Fibroblast of villous mesenchyme (primary cell): ENCODE measurements at regions not wholly inside any gene's neighbourhood (a gene's known extent, or its start where the extent isn't known, plus 50 kb on each side); places are given as distances from the start of the nearest gene placed in this dataset.

Experiments
- DNase-seq: peaks from one replicate; pipeline ENCODE4 v3.0.0-alpha.2; 2010; ENCODE audit warnings: low read depth
- H3K4me3 ChIP-seq: 2 replicates; pipeline ENCODE4 v1.5.1; 2011; ENCODE audit warnings: low read depth, mild to moderate bottlenecking, low read length
- TF ChIP-seq, protein P1 (sequence below): IDR thresholded peaks from 2 replicates; pipeline ENCODE4 v1.5.1; 2012; ENCODE audit warnings: low read depth, mild to moderate bottlenecking, low read length; ENCODE audit not compliant: insufficient read depth

DNA sequence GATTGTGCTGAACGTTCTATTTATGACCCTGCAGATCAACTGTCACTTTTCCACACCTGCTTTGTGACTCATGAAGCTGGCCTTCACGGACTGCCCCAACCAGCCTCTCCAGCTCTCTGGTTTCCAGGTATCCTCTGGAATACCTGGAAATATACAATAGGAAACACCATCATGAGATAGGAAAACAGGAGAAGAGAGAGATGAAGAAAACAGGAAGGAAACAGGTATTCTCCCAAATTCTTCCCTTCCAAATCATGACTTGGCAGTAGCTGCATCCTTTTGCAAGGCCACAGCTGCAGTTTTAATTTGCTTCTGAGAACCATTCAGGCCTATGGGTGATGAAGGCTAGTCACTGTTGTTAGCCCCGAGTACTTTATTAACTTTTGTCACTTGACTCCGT, 909.1 kb downstream of the EPHA3 start:
- DNase-seq: no peak
- H3K4me3 ChIP-seq: no peak overlapping the region
- TF ChIP-seq, protein P1, sequence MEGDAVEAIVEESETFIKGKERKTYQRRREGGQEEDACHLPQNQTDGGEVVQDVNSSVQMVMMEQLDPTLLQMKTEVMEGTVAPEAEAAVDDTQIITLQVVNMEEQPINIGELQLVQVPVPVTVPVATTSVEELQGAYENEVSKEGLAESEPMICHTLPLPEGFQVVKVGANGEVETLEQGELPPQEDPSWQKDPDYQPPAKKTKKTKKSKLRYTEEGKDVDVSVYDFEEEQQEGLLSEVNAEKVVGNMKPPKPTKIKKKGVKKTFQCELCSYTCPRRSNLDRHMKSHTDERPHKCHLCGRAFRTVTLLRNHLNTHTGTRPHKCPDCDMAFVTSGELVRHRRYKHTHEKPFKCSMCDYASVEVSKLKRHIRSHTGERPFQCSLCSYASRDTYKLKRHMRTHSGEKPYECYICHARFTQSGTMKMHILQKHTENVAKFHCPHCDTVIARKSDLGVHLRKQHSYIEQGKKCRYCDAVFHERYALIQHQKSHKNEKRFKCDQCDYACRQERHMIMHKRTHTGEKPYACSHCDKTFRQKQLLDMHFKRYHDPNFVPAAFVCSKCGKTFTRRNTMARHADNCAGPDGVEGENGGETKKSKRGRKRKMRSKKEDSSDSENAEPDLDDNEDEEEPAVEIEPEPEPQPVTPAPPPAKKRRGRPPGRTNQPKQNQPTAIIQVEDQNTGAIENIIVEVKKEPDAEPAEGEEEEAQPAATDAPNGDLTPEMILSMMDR: no peak

DNA sequence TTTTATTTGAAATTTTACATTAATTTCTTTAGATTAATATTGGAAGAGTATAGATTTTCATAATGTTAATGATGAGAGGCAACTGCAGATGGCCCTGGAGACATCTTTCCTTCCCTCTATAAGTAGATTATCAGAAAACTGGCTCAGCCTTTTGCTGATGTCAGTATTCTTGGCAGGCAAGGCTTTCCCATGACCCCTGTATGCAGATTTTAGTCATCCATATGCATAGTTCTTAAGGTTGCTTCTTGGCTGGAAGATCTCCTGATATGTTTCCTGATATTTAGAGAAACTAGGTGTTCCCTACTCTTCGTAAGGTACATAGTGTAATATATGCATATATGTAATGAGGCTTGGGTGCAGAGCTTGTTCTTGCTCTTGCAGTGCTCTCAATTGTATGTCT, 911.4 kb downstream of the EPHA3 start:
- TF ChIP-seq, protein P1: no peak
- no peak for DNase-seq
- no peak overlapping the region for H3K4me3 ChIP-seq

DNA sequence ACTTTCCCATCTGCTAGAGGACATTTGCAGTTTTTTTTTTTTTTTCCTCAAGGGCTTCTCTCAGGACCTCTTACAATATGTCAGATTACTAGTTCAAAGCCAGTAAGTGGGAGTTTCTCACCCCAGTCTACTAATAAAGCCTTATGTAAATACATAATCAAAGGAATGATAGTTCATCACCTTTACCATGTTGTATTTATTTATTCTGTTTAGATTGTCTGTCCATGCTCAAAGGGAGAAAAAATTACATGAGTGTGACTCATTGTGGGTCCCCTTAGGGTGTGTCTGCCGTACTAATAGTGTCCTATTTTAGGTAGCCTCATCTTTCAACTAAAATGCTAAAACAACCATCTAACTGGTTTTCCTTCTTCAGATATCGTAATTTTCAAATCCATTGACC, 917.6 kb downstream of the EPHA3 start:
- TF ChIP-seq, protein P1: no peak
- DNase-seq: peak; percentile 3
- H3K4me3 ChIP-seq: no peak overlapping the region

DNA sequence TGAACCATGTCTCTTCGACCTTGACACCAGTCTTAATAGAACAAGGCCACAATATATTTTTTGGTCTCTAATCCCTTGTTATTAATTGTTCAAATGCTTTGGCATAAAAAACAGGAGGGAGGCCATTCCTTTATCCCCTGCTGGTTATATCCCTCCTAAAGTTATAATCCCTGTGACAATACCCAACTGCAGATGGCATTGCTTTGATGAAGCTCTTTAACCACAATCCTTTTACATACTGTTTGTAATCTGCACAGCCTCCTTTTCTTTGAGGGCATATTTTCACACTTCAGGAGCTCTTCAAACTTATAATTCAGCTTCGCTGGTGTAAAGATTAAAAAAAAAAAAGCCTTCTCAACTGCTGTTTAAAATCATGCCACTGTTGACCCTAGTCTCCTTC, 919.0 kb downstream of the EPHA3 start:
- TF ChIP-seq, protein P1: no peak
- DNase-seq: no peak
- H3K4me3 ChIP-seq: no peak overlapping the region

DNA sequence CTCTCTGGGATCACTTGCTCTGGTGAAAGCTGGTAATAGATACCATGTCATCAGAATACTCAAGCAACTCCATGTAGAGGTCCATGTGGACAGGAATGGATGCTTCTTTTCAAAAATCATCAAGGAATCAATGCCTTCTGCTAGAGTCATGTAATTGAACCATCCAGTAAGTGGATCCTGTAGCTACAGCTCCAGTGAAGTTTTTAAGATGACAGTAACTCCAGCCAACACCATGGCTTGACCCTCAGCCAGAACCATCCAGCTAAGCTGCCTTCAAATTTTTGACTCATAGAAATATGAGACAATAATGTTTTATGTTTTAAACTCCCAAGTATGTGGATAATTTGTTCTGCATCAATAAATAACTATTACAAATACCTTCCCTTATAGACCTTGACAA, 923.7 kb downstream of the EPHA3 start:
- TF ChIP-seq, protein P1: no peak
- no peak overlapping the region for H3K4me3 ChIP-seq
- no peak for DNase-seq

DNA sequence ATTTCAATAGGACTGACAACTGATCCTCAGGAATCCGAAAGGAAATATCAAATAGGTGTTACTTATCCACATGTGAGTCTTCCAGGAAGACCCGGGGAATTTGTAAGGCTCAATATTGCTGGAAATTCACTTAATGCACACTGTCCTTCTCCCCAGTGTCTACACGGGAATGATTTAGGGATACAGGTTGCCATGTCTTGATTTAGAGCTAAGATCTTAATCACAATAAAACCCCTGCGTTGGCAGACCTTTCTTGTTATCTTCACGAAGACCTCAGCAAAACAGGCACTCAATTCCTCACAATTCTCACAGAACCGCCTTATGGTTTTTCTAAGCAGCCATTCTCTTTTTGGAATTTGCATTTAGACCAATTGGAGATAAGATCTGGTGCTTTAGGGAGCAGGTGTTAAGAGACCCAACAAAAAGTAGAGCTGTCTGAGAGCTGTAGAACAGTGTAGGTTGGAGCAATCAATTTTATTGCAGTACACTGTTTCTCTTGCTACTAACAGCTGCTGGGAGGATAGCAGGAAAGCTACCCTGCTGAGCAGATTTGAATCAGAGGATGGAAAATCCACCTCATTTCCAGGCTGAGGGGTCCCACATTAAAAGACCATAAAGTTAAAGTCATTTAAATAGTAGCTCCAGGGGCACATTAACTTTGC, 925.7 kb downstream of the EPHA3 start:
- H3K4me3 ChIP-seq: no peak overlapping the region
- TF ChIP-seq, protein P1: no peak
- no peak for DNase-seq

DNA sequence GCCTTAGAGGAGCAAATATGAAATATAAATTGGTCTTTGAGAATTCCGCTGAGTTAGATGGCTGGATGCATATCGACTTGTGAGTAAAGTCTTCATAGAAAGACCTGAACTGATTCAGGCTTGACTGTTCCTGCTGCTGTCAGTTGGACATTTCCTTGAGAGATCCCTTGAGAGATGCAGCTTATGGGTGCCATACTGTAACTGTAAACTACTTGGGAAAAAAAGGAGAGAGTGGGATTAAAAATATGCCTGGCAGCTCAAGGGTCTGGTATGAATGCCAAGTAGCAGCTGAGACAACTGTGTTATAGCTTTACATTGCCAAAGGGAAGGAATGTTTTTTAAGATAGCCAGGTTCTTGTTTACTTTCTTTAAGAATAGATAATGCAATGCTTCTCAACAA, 926.6 kb downstream of the EPHA3 start:
- no peak for DNase-seq
- H3K4me3 ChIP-seq: no peak overlapping the region
- TF ChIP-seq, protein P1: no peak
